Transverse colon (tissue), 4 donors: ENCODE measurements at regions not wholly inside any gene's neighbourhood (a gene's known extent, or its start where the extent isn't known, plus 50 kb on each side); places are given as distances from the start of the nearest gene placed in this dataset.
A peak's percentile ranks its signal among the peaks of the same experiment; 100 is the strongest.

ENCODE experiments used
- DNase-seq: peaks from one replicate; pipeline ENCODE4 v3.0.0-alpha.2; 2019
- H3K27ac ChIP-seq, 4 donors: fragments of 200-600 bp; sonication (generic); 2 replicates each; pipeline ENCODE4 v1.5.1; 2016 to 2018; ENCODE audit warnings: inconsistent platforms in 4 of 4
- H3K27me3 ChIP-seq: fragments of 200-600 bp; sonication (generic); 2 replicates; pipeline ENCODE4 v1.5.1; 2017; ENCODE audit warnings: inconsistent platforms
- H3K36me3 ChIP-seq, 4 donors: fragments of 200-600 bp; sonication (generic); 2 replicates each; pipeline ENCODE4 v1.5.1; 2017 to 2019; ENCODE audit warnings: inconsistent platforms in 4 of 4
- H3K4me1 ChIP-seq, 4 donors: fragments of 200-600 bp; sonication (generic); 2 replicates each; pipeline ENCODE4 v1.5.1; 2017 to 2020; ENCODE audit warnings: inconsistent platforms in 4 of 4
- H3K4me3 ChIP-seq, 4 donors: fragments of 200-600 bp; sonication (generic); 1 replicate in 1 of 4; 2 replicates in 3 of 4; pipeline versions ENCODE4 v1.5.1 to v1.6.1; 2017 to 2019; ENCODE audit warnings: inconsistent platforms in 4 of 4
- H3K9me3 ChIP-seq, 2 donors: fragments of 200-600 bp; sonication (generic); 2 replicates each; pipeline ENCODE4 v1.5.1; 2017 to 2019; ENCODE audit warnings: inconsistent platforms in 2 of 2
- EP300 ChIP-seq: sonication (generic); formaldehyde crosslinking; IDR thresholded peaks from one replicate; pipeline ENCODE4 v1.6.1; 2017; ENCODE audit warnings: antibody characterized with exemption, low read depth
- POLR2A ChIP-seq: fragments of 450-650 bp; IDR thresholded peaks from one replicate; pipeline ENCODE4 v1.6.1; 2016; ENCODE audit warnings: antibody characterized with exemption, mild to moderate bottlenecking, moderate library complexity
- POLR2AphosphoS5 ChIP-seq, 3 donors: sonication (generic); formaldehyde crosslinking; IDR thresholded peaks; one replicate each; pipeline ENCODE4 v1.6.1; 2016; ENCODE audit warnings: antibody characterized with exemption in 3 of 3
- WGBS, 2 donors: methylation state at CpG; one replicate each; pipeline ENCODE4 v1.1.5; 2018; ENCODE audit warnings: low coverage in 1 of 2; 5-methylcytosine and 5-hydroxymethylcytosine counted together
- in situ Hi-C, 4 donors: fragments of 200-750 bp; cut with MboI; loops; one replicate each; pipeline versions ENCODE4 v1.15.0 to v1.15.1; 2017; ENCODE audit warnings: low sequenced_read_pairs in 3 of 4, low pct_ligation_motif_present in 1 of 4, low pct_unique_long_range_greater_than_20kb in 1 of 4
- intact Hi-C: fragments of 100-400 bp; cut with DNase I; formaldehyde crosslinking; loops from one replicate; pipeline ENCODE4 v1.15.1; 2023; ENCODE audit warnings: low total_unique reads
- TF ChIP-seq, protein P1 (sequence below), 5 experiments: fragments of 200-600 bp in 3 of 5; fragments of 450-650 bp in 2 of 5; sonication (generic) in 3 of 5; IDR thresholded peaks; 1 replicate in 2 of 5; 2 replicates in 3 of 5; pipeline ENCODE4 v1.5.1; 2016 to 2017; ENCODE audit warnings: antibody characterized with exemption in 5 of 5, inconsistent platforms in 3 of 5, mild to moderate bottlenecking in 2 of 5, moderate library complexity in 1 of 5

- 42 to 60% methylated on average over 1 to 2 of the region's 2 CpGs for WGBS, 2 donors
- in situ Hi-C loops: no loop called here
- H3K27ac ChIP-seq: peak overlapping the region; percentile 40 to 73 (median 56)
Measured at GRCh38 chr1:112264553-112264952, 131.5 kb upstream of the CTTNBP2NL start.

GRCh38 chr1:112265931-112266330 is 130.1 kb upstream of the CTTNBP2NL start:
- in situ Hi-C loops (no loop called here), intact Hi-C loops (no loop called here)
- Histone ChIP-seq H3K9me3 (no peaks in the 10 kb centered on the region), H3K27ac (peak overlapping the region in 3 of 4 donors; percentile 40 to 73 (median 49)), H3K4me1 (peaks cover 0 to 6% (median 2%) of the 10 kb centered on the region in 4 donors), H3K36me3 (no peaks in the 10 kb centered on the region), H3K27me3 (no peaks in the 10 kb centered on the region), H3K4me3 (no peak overlapping the region)
- TF ChIP-seq, protein P1, sequence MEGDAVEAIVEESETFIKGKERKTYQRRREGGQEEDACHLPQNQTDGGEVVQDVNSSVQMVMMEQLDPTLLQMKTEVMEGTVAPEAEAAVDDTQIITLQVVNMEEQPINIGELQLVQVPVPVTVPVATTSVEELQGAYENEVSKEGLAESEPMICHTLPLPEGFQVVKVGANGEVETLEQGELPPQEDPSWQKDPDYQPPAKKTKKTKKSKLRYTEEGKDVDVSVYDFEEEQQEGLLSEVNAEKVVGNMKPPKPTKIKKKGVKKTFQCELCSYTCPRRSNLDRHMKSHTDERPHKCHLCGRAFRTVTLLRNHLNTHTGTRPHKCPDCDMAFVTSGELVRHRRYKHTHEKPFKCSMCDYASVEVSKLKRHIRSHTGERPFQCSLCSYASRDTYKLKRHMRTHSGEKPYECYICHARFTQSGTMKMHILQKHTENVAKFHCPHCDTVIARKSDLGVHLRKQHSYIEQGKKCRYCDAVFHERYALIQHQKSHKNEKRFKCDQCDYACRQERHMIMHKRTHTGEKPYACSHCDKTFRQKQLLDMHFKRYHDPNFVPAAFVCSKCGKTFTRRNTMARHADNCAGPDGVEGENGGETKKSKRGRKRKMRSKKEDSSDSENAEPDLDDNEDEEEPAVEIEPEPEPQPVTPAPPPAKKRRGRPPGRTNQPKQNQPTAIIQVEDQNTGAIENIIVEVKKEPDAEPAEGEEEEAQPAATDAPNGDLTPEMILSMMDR (IDR thresholded peaks at IDR 0.05): no peak
- TF ChIP-seq EP300 (no peak), POLR2AphosphoS5 (IDR thresholded peaks at IDR 0.05) (no peak), POLR2A (no peak)
- WGBS, 2 donors: 90 to 100% methylated on average over 1 of the region's 1 CpG
- no peak for DNase-seq

More at GRCh38 chr1:112264553-112264952, 131.5 kb upstream of the CTTNBP2NL start:
- intact Hi-C loops: no loop called here
- peaks cover 0 to 6% (median 2%) of the 10 kb centered on the region in 4 donors for H3K4me1 ChIP-seq
- DNase-seq: no peak
- H3K4me3 ChIP-seq: no peak overlapping the region
- TF ChIP-seq POLR2AphosphoS5 (IDR thresholded peaks at IDR 0.05) (peak in 1 of 3 donors; percentile 17), EP300 (no peak), POLR2A (no peak)
- TF ChIP-seq, protein P1 (IDR thresholded peaks at IDR 0.05): no peak
- no peaks in the 10 kb centered on the region for H3K27me3 ChIP-seq
- H3K9me3 ChIP-seq: no peaks in the 10 kb centered on the region
- no peaks in the 10 kb centered on the region for H3K36me3 ChIP-seq

DNA sequence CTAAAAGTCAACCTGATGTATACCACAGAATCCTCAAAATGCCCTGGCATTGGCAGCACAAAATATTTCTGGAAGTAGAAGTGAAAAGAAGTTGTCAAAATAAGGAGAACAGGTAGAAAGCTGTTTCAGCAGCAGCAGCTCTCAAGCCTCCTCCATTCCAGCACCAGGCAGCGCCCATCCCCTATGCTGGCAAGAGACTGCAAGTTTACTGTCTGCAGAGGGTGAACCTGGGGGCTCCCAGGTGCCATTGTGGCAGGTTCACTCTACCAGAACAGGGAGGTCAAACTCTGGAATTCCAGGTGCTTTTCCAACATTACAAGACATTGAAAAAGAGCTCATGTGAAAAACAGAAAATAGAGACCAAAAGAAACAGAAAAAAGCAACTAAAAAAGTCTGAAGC is 128.8 kb upstream of the CTTNBP2NL start:
- Histone ChIP-seq H3K27me3 (no peaks in the 10 kb centered on the region), H3K9me3 (no peaks in the 10 kb centered on the region), H3K4me1 (peaks cover 0 to 6% (median 2%) of the 10 kb centered on the region in 4 donors), H3K4me3 (no peak overlapping the region), H3K27ac (no peak overlapping the region), H3K36me3 (no peaks in the 10 kb centered on the region)
- no peak for DNase-seq
- intact Hi-C loops: no loop called here
- WGBS, 2 donors: 71 to 100% methylated on average over 1 of the region's 1 CpG
- TF ChIP-seq EP300: no peak
- TF ChIP-seq, protein P1 (IDR thresholded peaks at IDR 0.05): no peak
- TF ChIP-seq POLR2AphosphoS5 (IDR thresholded peaks at IDR 0.05): no peak
- TF ChIP-seq POLR2A: no peak
- in situ Hi-C loops: no loop called here

- TF ChIP-seq, protein P1 (IDR thresholded peaks at IDR 0.05): no peak
- TF ChIP-seq POLR2AphosphoS5 (IDR thresholded peaks at IDR 0.05) (no peak), POLR2A (no peak), EP300 (no peak)
- no peaks in the 10 kb centered on the region for H3K27me3 ChIP-seq
- no peaks in the 10 kb centered on the region for H3K36me3 ChIP-seq
- peak; percentile 14 for DNase-seq
- peaks cover 0 to 6% (median 2%) of the 10 kb centered on the region in 4 donors for H3K4me1 ChIP-seq
- in situ Hi-C loops: no loop called here
- H3K27ac ChIP-seq: peak overlapping the region in 1 of 4 donors; percentile 22
- H3K4me3 ChIP-seq: no peak overlapping the region
- intact Hi-C loops: no loop called here
- no peaks in the 10 kb centered on the region for H3K9me3 ChIP-seq
Measured at GRCh38 chr1:112267929-112268328, 128.1 kb upstream of the CTTNBP2NL start.
